Common myeloid progenitor, CD34-positive (primary cell): ENCODE measurements at regions not wholly inside any gene's neighbourhood (a gene's known extent, or its start where the extent isn't known, plus 50 kb on each side); places are given as distances from the start of the nearest gene placed in this dataset.
"Not testable (repeated sequence)": the region's sequence is repeated elsewhere in the genome, so short reads cannot be mapped to it uniquely, and the experiment has no call there.

Source experiments
- CTCF ChIA-PET: fragments of 350-600 bp; sonication (Branson Sonifier 250); formaldehyde crosslinking; loops from one replicate; lab custom pipeline; 2021; ENCODE audit warnings: antibody characterized with exemption; lab: Charles Lee
- POLR2A ChIA-PET: fragments of 350-600 bp; sonication (Branson Sonifier 250); formaldehyde crosslinking; loops from one replicate; lab custom pipeline; 2021; ENCODE audit warnings: antibody characterized with exemption; lab: Charles Lee
- DNase-seq, 3 donors: peaks; one replicate each; pipeline versions ENCODE4 v3.0.0 to v3.0.0-alpha.2; 2013
- H3K27ac ChIP-seq, 2 experiments: 1 replicate in 1 of 2; 2 replicates in 1 of 2; pipeline ENCODE4 v1.7.0; 2013; ENCODE audit warnings: inconsistent platforms in 2 of 2, low read length in 2 of 2, mild to moderate bottlenecking in 2 of 2, low read depth in 1 of 2, moderate library complexity in 1 of 2; ENCODE audit not compliant: severe bottlenecking in 2 of 2, insufficient read depth in 1 of 2, poor library complexity in 1 of 2
- H3K27me3 ChIP-seq, 5 experiments: replicated peaks in 2 of 5; 1 replicate in 3 of 5; 2 replicates in 2 of 5; pipeline versions ENCODE4 v1.6.1 to v1.7.0; 2013; ENCODE audit warnings: low read length in 4 of 5, mild to moderate bottlenecking in 2 of 5, moderate library complexity in 2 of 5, inconsistent platforms in 1 of 5; ENCODE audit not compliant: insufficient read depth in 5 of 5, control insufficient read depth in 4 of 5
- H3K36me3 ChIP-seq, 4 experiments: 1 replicate in 2 of 4; 2 replicates in 2 of 4; pipeline versions ENCODE4 v1.6.1 to v1.7.0; 2013; ENCODE audit warnings: low read length in 3 of 4, control low read depth in 1 of 4, mild to moderate bottlenecking in 1 of 4; ENCODE audit not compliant: control insufficient read depth in 4 of 4, insufficient read depth in 4 of 4
- H3K4me1 ChIP-seq, 4 experiments: 1 replicate in 3 of 4; 2 replicates in 1 of 4; pipeline versions ENCODE4 v1.6.1 to v1.7.1; 2013; ENCODE audit warnings: low read length in 3 of 4, mild to moderate bottlenecking in 3 of 4, control low read depth in 1 of 4, inconsistent platforms in 1 of 4, moderate library complexity in 1 of 4; ENCODE audit not compliant: control insufficient read depth in 4 of 4, insufficient read depth in 4 of 4; ENCODE audit errors: control extremely low read depth in 1 of 4
- H3K4me3 ChIP-seq, 7 experiments: 1 replicate in 4 of 7; 2 replicates in 3 of 7; pipeline versions ENCODE4 v1.5.1 to v1.7.0; 2013; ENCODE audit warnings: mild to moderate bottlenecking in 7 of 7, low read length in 6 of 7, moderate library complexity in 6 of 7, inconsistent platforms in 2 of 7, low read depth in 2 of 7, control low read depth in 1 of 7; ENCODE audit not compliant: insufficient read depth in 4 of 7, control insufficient read depth in 1 of 7; ENCODE audit errors: extremely low read depth in 1 of 7
- H3K9me3 ChIP-seq, 5 experiments: 1 replicate in 4 of 5; 2 replicates in 1 of 5; pipeline versions ENCODE4 v1.6.1 to v1.7.1; 2013; ENCODE audit warnings: low read length in 4 of 5, mild to moderate bottlenecking in 2 of 5, inconsistent platforms in 1 of 5, low read depth in 1 of 5, moderate library complexity in 1 of 5; ENCODE audit not compliant: control insufficient read depth in 4 of 5, insufficient read depth in 2 of 5; ENCODE audit errors: control extremely low read depth in 1 of 5
- WGBS: methylation state at CpG from one replicate; pipeline ENCODE4 v1.1.5; 2013; ENCODE audit not compliant: insufficient coverage; 5-methylcytosine and 5-hydroxymethylcytosine counted together

DNA sequence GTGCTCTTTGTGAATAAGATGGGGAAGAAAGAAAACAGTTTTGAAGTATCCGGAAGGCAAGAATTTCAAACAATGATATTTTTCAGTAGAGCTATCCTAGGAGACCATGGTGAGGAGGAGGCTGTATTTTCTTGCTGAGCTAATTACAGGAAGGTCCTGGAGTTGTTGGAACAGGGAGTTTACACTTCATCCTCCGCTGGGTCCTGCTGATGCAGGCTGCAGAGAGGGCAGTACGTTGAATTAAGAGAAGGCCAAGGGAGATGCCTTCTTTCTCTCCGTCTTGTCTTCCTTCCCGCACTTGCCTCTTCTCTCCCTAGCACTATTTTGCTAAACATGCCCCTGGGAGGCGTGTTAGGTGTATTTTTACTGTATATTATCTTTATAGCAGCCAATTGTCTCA is 60.0 kb upstream of the EDAR start:
- Histone ChIP-seq H3K36me3 (no peaks in the 10 kb centered on the region), H3K4me1 (peaks cover 0 to 4% (median 0%) of the 10 kb centered on the region in 4 experiments), H3K9me3 (no peaks in the 10 kb centered on the region), H3K27me3 (no peaks in the 10 kb centered on the region), H3K27ac (no peak overlapping the region), H3K4me3 (no peak overlapping the region)
- DNase-seq: no peak
- CTCF ChIA-PET: interaction anchor here (1.1 kb wide), 1 partner anchor 11 kb away, joined by 3 read pairs; no protein-coding TSS in a partner anchor
- WGBS: 100% methylated on average over 3 of the region's 6 CpGs
- POLR2A ChIA-PET: no interaction called here

DNA sequence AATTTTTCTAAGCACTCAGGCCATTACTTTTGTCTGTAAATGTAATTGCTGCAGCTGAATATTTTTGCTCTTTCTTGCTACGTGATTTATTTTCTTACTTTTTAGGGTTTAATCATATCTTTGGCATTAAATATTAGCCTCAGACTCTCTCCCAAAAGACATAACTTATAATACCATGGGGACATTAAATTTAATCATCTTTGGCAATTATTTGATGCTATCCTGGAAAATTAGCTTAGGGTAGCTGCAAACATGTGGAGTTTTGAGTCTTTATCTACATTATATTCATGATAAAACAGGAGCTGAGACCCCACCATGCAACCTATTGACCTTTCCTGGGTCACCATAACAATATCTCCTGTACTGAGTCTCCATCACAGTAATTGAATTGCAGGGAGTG is 59.1 kb upstream of the EDAR start:
- Histone ChIP-seq H3K4me1 (peaks cover 0 to 4% (median 0%) of the 10 kb centered on the region in 4 experiments), H3K9me3 (no peaks in the 10 kb centered on the region), H3K27me3 (no peaks in the 10 kb centered on the region), H3K36me3 (no peaks in the 10 kb centered on the region), H3K27ac (no peak overlapping the region), H3K4me3 (no peak overlapping the region)
- ChIA-PET CTCF (interaction anchor here (1.1 kb wide), 1 partner anchor 10 kb away, joined by 3 read pairs; no protein-coding TSS in a partner anchor), POLR2A (no interaction called here)
- no peak for DNase-seq
- WGBS: no CpG with 5 or more reads among the region's 1 CpG

DNA sequence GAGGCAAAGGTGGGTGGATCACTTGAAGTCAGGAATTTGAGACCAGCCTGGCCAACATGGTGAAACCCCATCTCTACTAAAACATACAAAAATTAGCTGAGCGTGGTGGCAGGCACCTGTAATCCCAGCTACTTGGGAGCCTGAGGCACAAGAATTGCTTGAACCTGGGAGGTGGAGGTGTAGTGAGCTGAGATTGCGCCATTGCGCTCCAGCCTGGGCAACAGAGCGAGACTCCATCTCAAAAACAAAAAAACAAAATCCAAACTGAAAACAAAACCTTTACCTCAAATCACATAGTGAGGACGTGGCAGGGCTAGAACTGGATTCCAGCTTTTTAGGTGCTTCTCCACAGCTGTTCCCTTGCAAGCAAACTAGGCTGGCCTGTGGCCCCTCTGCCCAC is 58.5 kb upstream of the EDAR start:
- H3K36me3 ChIP-seq, H3K9me3 ChIP-seq, H3K4me3 ChIP-seq, H3K27me3 ChIP-seq, H3K4me1 ChIP-seq, POLR2A ChIA-PET, DNase-seq, H3K27ac ChIP-seq: not testable (repeated sequence)
- CTCF ChIA-PET: interaction anchor here (0.8 kb wide), 1 partner anchor 17 kb away, joined by 3 read pairs; no protein-coding TSS in a partner anchor
- WGBS: 93% methylated on average over 2 of the region's 5 CpGs

DNA sequence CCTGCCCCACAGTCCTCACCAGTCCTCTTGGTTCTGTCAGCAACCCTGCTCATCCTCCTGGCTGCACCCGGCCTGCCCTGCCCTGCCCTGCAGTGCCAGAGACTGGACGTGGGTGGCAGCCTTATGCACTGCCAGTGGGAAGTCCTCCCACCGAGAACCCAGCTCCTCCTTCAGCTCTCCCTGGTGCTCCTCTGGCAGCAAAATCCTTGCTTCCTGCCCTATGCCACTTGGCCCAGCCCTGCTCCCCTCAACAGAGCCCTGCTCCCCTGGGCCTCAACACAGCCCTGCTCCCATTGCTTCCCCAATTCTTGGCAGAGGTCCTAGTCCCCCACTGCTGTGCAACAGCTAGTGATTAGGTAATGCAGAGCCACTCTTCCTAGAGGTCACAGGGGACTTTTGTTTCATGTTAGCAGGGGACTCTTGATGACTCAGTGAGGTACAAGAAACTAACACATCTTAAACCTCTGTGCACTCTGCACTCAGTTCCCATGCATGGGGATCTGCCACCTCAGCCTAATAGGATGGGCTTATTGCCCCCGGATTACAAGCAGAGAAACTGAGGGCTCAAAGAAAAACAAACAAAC is 58.0 kb upstream of the EDAR start:
- ChIA-PET POLR2A (no interaction called here), CTCF (interaction anchor here (0.8 kb wide), 1 partner anchor 18 kb away, joined by 3 read pairs; no protein-coding TSS in a partner anchor)
- Histone ChIP-seq H3K4me1 (peaks cover 0 to 4% (median 0%) of the 10 kb centered on the region in 4 experiments), H3K36me3 (no peaks in the 10 kb centered on the region), H3K9me3 (no peaks in the 10 kb centered on the region), H3K27me3 (no peaks in the 10 kb centered on the region), H3K27ac (no peak overlapping the region), H3K4me3 (no peak overlapping the region)
- peak in 2 of 3 donors; percentile 14 to 28 for DNase-seq
- 75% methylated on average over 3 of the region's 4 CpGs for WGBS

DNA sequence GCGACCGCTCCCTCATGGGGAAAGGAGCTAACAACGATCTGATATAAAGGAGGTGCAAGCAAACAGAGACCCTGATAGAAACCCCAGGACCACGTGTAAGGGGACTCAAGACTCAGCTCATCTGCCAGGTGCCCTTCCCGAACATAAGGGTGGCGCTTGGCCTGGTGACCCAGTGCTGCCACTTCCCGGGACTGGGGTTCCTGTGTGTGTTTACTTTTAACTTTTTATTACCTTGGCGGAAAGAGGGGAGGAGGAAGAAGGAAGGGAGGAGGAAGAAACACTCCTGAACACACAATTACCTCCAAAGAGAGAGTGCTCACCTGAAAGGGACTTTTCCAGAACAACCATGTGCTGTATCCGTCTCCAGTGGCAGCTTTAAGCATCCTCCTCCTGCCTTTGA is 56.5 kb upstream of the EDAR start:
- ChIA-PET POLR2A (no interaction called here), CTCF (no interaction called here)
- Histone ChIP-seq H3K4me3 (no peak overlapping the region), H3K36me3 (no peaks in the 10 kb centered on the region), H3K27ac (no peak overlapping the region), H3K9me3 (no peaks in the 10 kb centered on the region), H3K4me1 (peaks cover 0 to 4% (median 0%) of the 10 kb centered on the region in 4 experiments), H3K27me3 (no peaks in the 10 kb centered on the region)
- DNase-seq: no peak
- WGBS: 100% methylated on average over 5 of the region's 9 CpGs

DNA sequence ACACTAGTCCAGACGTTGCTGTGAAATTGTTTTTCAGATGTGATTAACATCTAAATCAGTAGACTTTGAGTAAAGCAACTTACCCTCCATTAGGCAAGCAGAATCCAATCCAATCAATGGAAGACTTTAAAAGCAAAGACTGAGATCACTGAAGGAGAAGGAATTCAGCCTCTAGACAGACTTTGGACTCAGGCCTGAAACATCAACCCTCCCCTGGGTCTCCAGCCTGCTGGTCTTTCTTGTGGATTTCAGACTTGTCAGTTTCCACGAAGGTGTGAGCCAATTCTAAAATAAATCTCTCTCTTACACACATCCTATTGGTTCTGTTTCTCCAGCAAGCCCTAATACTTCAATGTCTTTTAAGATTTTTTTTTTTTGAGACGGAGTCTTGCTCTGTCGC is 50.0 kb upstream of the EDAR start:
- Histone ChIP-seq H3K9me3 (no peaks in the 10 kb centered on the region), H3K36me3 (no peaks in the 10 kb centered on the region), H3K4me1 (peaks cover 0 to 3% (median 0%) of the 10 kb centered on the region in 4 experiments), H3K4me3 (no peak overlapping the region), H3K27ac (no peak overlapping the region), H3K27me3 (no peaks in the 10 kb centered on the region)
- CTCF ChIA-PET: interaction anchor here (1.1 kb wide), 1 partner anchor 10 kb away, joined by 3 read pairs; no protein-coding TSS in a partner anchor
- POLR2A ChIA-PET: interaction anchor here (0.6 kb wide), 1 partner anchor 12 kb away, joined by 3 read pairs; no protein-coding TSS in a partner anchor
- 90% methylated on average over 2 of the region's 4 CpGs for WGBS
- DNase-seq: no peak
